NCI-H524 treated with DMSO at 0.1 percent for 48 hours (cell line): ENCODE measurements at regions not wholly inside any gene's neighbourhood (a gene's known extent, or its start where the extent isn't known, plus 50 kb on each side); places are given as distances from the start of the nearest gene placed in this dataset.

ENCODE experiments used
- DNase-seq: peaks from one replicate; lab custom pipeline; 2025; lab: John Stamatoyannopoulos, UW

DNA sequence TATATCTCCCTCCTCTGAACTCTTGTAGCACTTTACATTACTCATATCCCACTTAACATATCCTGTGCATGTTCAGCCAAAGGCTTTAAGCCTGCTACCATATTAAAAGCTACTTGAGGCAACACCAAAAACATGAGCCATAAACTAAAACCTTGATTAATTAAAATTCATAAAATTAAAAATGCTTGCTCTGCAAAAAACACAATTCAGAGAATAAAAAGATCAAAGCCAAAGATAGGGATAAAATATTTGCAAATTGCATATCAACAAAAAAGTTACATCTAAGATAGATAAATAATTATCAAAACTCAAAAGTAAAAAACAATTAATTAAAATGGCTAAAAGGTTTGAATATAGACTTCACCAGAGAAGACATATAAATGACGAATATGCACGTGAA lies 495.4 kb upstream of the PIK3C3 start:
- no peak for DNase-seq

DNA sequence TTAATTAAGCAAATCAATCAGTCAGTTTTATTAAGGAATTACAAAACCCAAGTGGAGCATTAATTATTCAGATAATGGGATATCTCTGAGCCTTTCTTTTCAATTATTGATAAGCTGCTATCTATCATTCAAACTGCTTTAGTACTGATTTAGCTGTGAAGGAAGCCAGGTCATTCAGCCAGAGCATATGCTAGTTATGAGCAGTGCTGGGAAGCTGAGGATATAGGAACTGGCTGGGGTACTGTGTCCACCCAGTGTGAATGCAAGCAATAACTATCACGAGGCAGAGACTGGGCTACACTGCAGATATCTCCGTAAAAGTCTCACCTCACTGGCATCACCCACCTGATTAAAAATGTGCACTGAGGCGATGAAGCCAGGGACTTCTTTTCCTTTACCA lies 496.7 kb upstream of the PIK3C3 start:
- no peak for DNase-seq

DNA sequence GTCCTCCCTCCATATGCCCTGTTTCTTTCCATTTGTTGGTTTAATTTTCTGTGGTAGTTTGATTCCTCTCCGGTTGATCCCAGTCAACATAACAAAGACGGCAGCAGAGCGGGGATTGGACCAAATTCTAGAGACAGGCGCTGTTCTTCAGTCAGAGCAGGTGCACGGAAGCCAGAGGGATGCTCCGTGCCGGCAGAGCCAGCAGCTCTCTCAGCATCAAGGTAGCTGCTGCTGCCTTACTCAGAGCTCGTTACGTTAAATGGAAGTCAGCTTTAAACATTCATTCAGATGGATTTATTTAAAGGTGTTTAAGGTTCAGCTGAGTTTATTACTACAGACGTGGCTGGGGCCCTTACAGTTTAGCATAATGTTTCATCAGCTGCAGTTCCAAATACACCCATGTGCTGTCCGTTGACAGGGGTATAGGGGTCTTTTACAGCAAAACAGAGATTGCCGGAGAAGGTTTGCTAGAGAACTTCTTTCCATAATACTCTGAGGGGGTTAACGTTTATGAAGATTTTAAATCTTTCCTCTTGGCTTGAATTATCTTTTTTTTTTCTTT lies 497.2 kb upstream of the PIK3C3 start:
- DNase-seq: no peak

DNA sequence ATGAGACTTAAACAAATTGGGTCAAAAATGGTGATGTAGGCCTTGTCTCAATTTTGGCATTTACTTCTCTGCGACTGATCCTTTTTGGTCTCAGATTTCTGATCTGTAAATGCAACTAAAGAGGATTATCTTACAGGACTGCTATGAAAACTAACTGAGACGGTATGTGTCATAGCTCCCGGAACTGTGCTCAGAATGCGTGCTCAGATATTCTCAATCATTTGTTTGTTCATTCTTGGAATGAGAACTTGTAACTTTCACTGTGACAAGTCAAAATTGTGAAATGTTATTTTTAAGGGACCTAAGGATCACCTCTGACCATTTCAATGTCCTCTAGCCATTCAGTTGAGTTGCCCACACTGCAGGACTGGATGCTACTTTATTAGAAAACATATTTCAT lies 498.2 kb upstream of the PIK3C3 start:
- DNase-seq: no peak

DNA sequence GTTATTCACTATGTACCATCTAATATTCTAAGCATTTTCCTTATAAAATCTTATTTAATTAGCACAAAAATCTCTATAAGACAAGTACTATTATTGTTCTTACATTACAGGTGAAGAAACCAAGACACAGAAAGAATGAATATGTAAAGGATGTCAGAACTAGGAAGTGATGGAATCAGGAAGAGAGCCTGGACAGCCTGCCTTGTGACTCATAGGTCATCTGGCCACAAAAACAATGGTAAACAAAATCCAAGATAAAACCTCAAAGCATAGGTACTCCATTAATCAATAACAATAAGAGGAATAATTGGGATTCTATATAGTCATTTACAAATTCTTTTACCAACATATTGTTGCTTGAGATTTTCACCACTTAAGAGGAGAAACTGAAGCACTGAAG lies 505.4 kb upstream of the PIK3C3 start:
- DNase-seq: no peak

DNA sequence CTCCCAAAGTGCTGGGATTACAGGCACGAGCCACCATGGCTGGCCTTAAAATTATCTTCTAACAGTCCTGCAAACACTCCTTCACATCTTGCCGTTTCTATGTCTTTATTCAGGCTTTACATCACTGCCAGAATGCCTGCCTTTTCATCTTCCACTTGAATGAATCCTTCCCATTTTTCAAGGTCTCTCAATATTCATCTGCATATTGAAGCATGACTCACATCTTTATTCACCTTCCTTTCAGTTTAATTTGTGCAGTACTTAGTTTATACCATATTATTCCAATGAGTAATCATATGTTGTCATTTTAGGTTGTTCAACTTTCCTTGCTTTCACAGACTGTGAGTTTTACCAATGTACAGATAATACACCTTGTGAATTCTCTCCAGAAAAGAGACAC lies 510.1 kb upstream of the PIK3C3 start:
- no peak for DNase-seq

DNA sequence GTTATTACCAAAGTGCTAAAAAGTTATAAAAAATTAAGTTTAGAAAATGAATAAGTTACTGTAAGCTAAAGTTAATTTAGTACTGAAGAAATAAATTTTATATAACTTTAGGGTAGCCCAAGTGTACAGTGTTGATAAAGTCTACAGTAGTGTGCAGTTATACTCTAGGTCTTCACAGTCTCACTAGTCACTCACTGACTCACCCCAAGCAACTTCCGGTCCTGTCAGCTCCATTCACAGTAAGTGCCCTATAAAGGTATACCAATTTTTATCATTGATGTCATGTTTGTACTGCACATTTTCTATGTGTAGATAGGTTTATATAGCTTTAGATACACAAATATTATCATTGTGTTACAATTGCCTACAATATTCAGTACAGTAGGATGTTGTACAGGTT lies 518.3 kb upstream of the PIK3C3 start:
- no peak for DNase-seq

DNA sequence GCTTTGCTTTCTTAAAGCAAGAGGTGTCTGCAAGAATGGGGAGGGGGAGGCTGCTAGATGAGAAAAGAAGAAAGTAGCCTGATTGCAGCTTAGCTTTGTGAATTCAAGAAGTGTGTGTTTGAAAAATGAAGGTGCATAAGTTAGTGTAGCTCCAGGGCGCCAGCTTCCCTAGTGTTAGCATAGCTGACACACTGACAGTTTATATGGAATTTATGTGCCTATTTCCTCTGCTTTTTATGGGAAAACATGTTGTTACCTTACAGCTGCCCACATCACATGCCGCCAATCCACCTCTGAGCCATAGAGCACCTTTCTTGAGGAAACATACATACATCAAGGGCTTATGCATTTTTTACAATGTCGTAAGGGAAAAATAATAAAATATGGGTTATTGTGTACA lies 536.4 kb upstream of the PIK3C3 start:
- no peak for DNase-seq

DNA sequence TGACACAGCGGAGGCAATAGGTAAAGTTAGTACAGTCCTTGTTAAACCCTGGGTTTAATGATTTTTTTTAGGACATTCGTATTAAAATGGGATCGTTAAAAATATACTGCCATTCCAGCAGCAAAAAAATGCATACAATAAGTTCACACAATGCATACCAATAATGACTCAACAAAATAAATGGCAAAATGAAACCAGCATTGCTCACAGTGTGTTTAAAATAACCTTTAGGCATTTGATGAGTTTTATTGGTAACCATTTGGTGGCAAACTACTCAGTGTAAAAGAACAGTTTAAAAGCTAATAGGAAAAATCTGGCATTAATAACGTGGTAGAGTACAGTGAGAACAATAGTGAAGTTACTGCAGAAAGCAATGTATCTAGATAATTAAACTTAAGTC lies 539.0 kb upstream of the PIK3C3 start:
- no peak for DNase-seq

DNA sequence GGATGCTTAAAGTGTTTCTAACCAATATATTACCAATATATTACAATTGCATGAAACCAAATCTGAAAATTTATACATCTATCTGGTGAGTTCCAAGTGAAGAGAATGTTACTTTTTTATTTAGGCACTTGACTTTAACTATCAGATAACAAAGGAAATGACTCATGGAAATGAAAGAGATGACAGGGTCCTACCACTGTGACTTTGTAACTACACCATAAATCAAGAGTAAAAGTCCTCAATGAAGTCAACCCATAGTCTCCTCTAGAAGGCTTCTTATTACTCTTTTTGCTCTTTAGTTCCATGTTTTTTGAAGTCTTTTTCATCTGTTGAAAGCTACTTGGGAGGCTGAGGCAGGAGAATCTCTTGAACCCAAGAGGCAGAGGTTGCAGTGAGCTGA lies 545.0 kb upstream of the PIK3C3 start:
- no peak for DNase-seq

DNA sequence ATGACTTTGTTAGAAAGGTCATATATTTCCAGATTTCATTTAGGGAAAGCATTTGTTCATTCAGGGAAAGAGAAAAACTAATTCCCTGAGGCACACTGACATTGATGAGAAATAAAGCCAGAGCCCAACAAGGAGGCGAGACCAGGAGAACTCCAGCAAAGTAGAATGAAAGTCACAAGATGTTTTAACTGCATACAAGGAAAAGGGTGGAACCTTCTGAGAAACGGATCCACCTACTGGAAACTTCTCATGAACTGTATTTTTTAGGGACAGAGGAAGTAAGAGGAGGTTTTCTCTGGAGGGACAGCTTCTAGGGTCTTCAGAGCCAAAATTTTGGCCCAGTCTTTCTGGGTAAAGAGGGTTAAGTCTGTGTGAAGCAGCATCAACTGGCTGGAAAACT lies 548.2 kb upstream of the PIK3C3 start:
- DNase-seq: no peak

DNA sequence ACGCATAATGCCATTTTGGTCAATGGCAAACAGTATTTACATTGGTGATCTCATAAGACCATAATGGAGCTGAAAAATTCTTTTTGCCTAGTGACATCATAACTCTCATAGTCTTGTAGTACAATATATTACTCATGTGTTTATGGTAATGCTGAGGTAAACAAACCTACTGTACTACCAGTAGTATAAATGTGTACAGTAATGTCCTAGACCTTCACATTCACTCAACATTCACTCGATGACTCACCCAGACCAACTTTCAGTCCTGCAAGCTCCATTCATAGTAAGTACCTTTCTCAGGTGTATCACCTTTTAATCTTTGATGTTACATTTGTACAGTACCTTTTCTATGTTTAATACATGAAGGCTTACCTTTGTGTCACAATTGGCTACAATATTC lies 558.2 kb upstream of the PIK3C3 start:
- no peak for DNase-seq

DNA sequence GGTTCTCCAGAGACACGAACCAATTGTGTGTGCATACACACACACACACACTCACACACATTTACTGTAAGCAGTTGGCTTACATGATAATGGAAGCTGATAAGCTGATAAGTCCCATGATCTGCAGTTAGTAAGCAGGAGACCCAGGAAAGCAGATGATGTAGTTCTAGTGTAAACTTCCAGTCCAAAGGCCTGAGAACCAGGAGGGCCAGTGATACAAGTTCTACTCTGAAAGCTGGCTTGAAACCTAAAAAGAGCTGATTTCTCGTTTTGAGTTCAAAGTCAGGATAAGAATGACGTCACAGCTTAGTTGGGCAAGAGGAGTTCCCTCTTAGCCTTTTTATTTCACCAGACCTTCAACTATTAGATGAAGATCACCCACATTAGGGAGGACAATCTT lies 558.8 kb upstream of the PIK3C3 start:
- no peak for DNase-seq

DNA sequence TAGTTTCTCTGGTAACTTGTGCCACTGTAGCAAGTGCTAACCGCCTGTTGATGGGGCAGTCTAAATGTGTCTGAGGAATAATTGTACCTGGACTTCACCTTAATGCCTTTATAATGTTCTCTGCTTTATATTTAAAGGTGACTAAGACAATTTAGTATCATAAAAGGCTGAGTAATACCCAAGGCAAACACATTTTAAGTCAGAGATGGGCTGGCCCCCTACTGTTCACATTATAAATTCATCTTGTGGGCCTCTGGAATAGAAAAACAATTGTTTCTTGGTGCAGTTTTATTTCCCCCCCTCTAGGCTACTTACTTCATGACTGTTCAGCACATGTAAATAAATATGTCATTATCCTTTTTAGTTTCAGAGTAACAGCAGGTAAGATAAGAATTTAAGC lies 559.3 kb upstream of the PIK3C3 start:
- DNase-seq: no peak

DNA sequence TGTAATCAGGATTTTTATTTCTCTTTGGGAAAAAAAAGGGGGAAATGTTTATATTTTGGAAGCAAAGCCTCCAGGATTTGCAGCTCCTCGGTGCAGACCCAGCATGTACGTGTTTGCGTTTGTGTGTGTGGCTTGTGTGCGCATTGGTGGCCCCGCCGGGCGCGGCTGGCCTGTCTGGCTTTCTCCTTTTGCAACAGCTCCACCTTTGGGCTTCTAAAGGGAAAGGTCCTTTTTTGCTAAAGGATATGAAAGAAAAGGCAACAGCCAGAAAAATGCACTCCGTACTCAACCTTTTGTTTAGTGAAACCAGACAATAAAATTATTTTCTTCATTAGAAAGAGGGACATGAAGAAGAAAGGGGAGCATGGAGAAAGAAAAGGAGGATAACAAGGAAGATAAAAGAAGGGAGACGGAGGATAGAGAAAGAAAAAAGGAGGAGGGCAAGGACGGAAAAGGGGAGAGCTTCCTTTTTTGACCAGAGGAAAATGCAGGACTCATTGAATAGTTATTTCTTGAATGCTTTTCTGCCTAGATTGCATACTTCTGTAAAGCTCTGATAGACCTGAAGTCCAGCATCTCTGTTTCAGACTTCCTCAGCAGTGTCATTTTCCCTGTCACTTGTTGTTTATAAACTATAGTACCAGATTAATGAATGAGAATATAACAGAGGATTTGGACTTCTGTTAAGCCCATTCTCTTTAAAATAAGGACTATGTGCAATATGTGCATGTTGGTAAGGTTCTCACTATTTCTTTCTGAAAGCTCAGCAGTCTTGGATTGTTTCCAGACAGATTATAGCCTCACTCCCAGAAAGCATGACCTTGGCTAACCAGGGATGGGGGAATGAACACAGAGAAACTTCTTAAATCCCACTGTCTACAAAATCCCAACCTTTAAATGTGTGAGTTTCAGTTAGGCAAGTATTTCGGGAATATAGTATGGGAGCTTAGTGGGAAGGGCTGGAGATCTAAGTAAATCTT lies 563.1 kb upstream of the PIK3C3 start:
- no peak for DNase-seq

DNA sequence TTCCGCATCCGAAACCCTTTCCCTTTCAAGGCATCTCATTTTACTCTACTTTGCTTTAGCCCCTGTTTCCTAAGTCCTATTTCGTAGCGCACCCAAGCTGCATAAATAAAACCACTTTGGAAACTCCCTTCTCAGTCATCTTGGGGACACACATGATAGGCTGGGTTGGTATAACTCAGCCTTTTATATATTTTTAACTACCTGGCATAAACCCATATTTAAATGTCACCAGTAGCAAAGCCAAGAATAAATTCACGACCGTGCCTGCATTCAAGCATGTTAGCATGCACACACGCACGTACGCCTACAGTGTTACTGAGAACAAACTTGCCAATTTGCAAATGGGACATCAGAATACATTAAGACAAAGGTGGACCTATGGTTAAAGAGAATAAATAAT lies 564.7 kb upstream of the PIK3C3 start:
- no peak for DNase-seq

DNA sequence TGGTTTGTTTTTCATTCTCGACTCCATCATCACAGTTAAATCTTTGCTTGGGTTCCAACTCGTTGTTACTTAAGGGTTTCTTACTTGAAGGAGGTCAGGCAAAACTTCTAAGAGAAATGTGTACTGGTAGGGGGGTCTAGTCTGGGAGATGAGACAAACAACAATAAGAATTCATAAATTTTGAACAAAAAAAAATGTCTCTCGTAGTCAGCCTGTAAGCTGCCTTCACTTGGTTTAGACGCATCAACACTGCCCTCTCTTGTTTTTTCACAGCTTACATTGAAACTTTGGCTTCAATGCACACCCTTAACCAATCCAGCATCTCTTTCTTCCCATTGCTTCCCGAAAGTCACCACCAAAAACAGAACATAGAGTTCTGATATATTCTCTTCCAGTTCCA lies 576.4 kb upstream of the PIK3C3 start:
- no peak for DNase-seq

DNA sequence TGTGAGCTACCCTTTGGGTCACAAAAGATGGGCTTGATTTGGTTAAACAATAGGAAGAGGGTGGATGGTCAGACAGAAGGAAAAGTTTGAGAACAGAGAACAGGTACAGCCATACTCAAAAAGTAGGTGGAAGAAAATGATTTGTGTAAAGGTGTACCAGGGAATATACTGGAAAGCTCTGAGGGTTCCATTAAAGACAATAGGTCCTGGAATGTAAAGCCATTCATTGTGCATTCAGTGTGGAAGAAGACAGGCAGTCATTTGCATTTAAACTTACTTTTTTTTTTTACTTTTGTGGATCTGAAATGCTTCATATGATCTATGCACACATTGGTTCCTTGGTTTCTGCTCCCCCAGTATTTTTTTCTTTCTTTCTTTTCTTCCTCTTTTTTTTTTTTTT lies 581.4 kb upstream of the PIK3C3 start:
- no peak for DNase-seq

DNA sequence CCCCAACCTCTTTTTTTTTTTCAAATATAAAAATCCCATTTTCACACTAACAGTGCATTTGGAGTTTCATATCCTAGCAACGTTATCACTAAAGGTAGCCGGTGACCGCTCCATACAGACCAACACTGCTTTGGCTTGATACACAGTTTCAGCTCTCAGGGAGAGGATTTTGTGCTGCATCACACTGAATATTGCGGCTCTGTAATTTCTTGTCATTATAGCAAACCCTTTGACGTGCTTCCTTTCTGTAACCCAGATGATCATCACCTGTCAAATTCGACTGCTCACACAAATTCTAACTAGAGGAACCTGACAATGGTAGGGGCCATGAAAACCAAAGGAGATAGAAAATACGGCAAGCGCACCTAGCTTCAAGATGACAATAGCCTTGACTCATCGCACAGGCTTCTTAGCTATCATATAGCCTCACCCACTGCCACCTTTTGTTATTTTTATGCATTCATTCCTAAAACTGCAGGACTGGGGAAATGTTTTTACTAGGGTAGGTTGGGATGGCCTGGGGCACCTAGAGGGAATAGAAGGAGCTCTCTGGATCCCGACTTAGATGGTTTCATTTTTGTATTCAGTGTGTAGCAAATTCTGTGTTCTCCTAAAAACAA lies 582.9 kb upstream of the PIK3C3 start:
- DNase-seq: no peak

DNA sequence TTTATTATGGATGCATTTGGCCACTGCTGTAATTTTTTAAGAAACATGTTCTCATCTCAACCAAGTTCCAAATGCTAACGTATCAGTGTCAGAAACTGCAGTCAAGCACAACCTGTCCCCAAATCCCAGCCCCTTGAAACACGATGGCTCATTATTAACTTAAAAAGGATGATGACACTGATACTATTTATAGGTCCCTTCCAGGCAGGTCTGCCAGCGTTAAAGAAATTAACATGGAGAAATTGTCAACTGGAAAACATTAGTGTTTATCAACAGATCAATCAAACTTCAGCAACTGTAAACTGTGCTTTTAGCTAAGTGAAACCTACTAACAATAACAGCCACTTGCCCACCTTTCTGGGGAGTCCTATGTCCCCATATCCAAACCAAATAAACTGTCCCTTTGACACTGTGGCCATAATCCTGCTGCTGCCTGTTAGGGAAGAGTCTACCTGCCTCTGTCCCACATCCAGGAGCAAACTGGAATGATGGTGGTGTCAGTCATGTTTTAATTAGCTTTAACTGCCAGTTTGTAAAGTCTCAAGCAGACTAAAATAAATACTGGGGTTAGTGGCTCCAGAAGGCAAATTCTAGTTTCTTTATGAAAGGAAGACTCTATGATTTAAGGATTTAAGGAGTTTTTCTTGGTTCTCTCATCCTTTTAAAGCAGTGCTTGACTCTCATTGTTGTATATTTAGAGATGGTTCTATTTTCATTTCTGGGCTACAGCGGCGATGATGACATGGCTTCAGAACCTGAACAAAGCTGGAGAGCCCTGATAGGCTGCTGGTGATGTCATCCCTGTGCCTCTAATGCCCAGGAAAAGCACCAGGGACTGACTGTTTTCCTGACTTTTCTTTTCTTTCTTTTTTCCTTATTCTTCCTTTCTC lies 583.6 kb upstream of the PIK3C3 start:
- no peak for DNase-seq

DNA sequence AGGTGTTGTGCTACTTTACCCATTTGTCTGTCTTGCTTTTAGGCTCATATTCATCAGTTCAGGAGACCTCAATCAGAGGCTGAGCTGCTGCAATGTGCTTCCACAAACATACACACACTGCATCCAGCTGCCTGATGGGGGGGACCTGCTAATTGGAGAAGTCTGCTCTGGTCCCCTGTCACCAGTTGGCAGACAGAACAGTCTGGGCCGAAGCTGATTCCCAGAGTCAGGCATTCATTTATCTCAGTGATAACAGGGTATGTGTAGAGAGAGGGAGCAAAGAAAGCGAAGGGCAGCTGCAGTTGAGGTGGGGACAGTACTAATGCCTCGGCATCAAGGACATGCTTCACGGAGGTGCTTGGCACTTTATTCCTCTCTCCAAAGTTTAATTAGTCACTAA lies 584.3 kb upstream of the PIK3C3 start:
- DNase-seq: no peak

DNA sequence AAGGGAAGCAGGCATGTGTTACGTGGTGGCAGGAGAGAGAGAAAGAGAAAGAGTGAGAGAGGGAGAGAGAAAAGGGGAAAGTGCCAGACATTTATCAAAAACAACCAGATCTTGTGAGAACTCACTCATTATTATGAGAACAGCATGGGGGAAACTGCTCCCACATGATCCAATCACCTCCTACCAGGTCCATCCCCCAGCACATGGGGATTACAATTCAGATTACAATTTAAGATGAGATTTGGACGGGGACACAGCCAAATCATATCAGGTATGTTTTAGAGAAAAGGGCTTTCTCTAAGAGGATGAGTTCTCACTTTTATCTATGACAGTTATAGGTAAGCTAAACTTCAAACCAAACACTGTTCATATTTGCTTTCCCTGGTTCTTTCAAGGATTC lies 597.3 kb upstream of the PIK3C3 start:
- no peak for DNase-seq
